Medulla oblongata (tissue), 1 donor: ENCODE measurements at regions not wholly inside any gene's neighbourhood (a gene's known extent, or its start where the extent isn't known, plus 50 kb on each side); places are given as distances from the start of the nearest gene placed in this dataset.
A peak's percentile ranks its signal among the peaks of the same experiment; 100 is the strongest.

Source experiments
- DNase-seq: peaks from one replicate; pipeline ENCODE4 v3.0.0-alpha.2; 2015; ENCODE audit errors: extremely low spot score

- DNase-seq, result no peak
These were observed 62.9 kb upstream of the CHRDL1 start for GRCh38 chrX:110858565-110858964.

- peak; percentile 42 for DNase-seq
These were observed 58.0 kb upstream of the CHRDL1 start for GRCh38 chrX:110853610-110854009.

- no peak for DNase-seq
These were observed 56.6 kb upstream of the CHRDL1 start for GRCh38 chrX:110852180-110852579.

- no peak for DNase-seq
These were observed 56.2 kb upstream of the CHRDL1 start for GRCh38 chrX:110851780-110852179.

- DNase-seq, result peak; percentile 84
These were observed 51.7 kb upstream of the CHRDL1 start for GRCh38 chrX:110847334-110847733.

GRCh38 chrX:110846071-110846470 lies 50.5 kb upstream of the CHRDL1 start:
- no peak for DNase-seq
